ENCODE measurements at regions not wholly inside any gene's neighbourhood (a gene's known extent, or its start where the extent isn't known, plus 50 kb on each side); places are given as distances from the start of the nearest gene placed in this dataset.

- H3K4me2 ChIP-seq (ENCODE audit: low read length) = no peak overlapping the region
- no peaks in the 10 kb centered on the region for H3K36me3 ChIP-seq (ENCODE audit: control insufficient read depth, insufficient read depth, low read length)
- no peak overlapping the region for H3K9ac ChIP-seq
- H3K4me3 ChIP-seq (ENCODE audit: low read depth, low read length) = no peak overlapping the region
- no peak for TF ChIP-seq CTCF (IDR thresholded peaks at IDR 0.05)
- H3K4me1 ChIP-seq = no peaks in the 10 kb centered on the region
- no peaks in the 10 kb centered on the region for H3K79me2 ChIP-seq
- H3K9me3 ChIP-seq (ENCODE audit: control insufficient read depth, low read length) = no peaks in the 10 kb centered on the region
- no peaks in the 10 kb centered on the region for H3K27me3 ChIP-seq (ENCODE audit: control insufficient read depth, insufficient read depth, low read length)
- H2AFZ ChIP-seq = no peak overlapping the region
- H3K27ac ChIP-seq = no peak overlapping the region
These were observed 421.3 kb upstream of the ANKRD30A start for GRCh38 chr10:36704124-36704523.

- no peaks in the 10 kb centered on the region for H3K9me3 ChIP-seq (ENCODE audit: control insufficient read depth, low read length)
- no peak overlapping the region for H3K9ac ChIP-seq
- H3K79me2 ChIP-seq = no peaks in the 10 kb centered on the region
- no peak for TF ChIP-seq CTCF (IDR thresholded peaks at IDR 0.05)
- H3K36me3 ChIP-seq (ENCODE audit: control insufficient read depth, insufficient read depth, low read length) = no peaks in the 10 kb centered on the region
- no peak overlapping the region for H3K27ac ChIP-seq
- no peak overlapping the region for H3K4me2 ChIP-seq (ENCODE audit: low read length)
- H3K4me1 ChIP-seq = no peaks in the 10 kb centered on the region
- no peak overlapping the region for H2AFZ ChIP-seq
- H3K27me3 ChIP-seq (ENCODE audit: control insufficient read depth, insufficient read depth, low read length) = no peaks in the 10 kb centered on the region
- H3K4me3 ChIP-seq (ENCODE audit: low read depth, low read length) = no peak overlapping the region
These were observed 422.2 kb upstream of the ANKRD30A start for GRCh38 chr10:36703179-36703578.

GRCh38 chr10:36700123-36700522, 425.3 kb upstream of the ANKRD30A start:
- Histone ChIP-seq H3K27me3 (ENCODE audit: control insufficient read depth, insufficient read depth, low read length) (no peaks in the 10 kb centered on the region), H3K9ac (no peak overlapping the region), H3K4me3 (ENCODE audit: low read depth, low read length) (no peak overlapping the region), H3K4me1 (no peaks in the 10 kb centered on the region), H3K36me3 (ENCODE audit: control insufficient read depth, insufficient read depth, low read length) (no peaks in the 10 kb centered on the region), H3K79me2 (no peaks in the 10 kb centered on the region), H3K27ac (no peak overlapping the region), H3K9me3 (ENCODE audit: control insufficient read depth, low read length) (no peaks in the 10 kb centered on the region), H2AFZ (no peak overlapping the region), H3K4me2 (ENCODE audit: low read length) (no peak overlapping the region)
- TF ChIP-seq CTCF (IDR thresholded peaks at IDR 0.05) = no peak

- H3K4me3 ChIP-seq (ENCODE audit: low read depth, low read length) = no peak overlapping the region
- H3K4me2 ChIP-seq (ENCODE audit: low read length) = no peak overlapping the region
- no peak for TF ChIP-seq CTCF (IDR thresholded peaks at IDR 0.05)
- H3K36me3 ChIP-seq (ENCODE audit: control insufficient read depth, insufficient read depth, low read length) = no peaks in the 10 kb centered on the region
- H3K9me3 ChIP-seq (ENCODE audit: control insufficient read depth, low read length) = no peaks in the 10 kb centered on the region
- H3K79me2 ChIP-seq = no peaks in the 10 kb centered on the region
- no peak overlapping the region for H3K27ac ChIP-seq
- H3K9ac ChIP-seq = no peak overlapping the region
- H2AFZ ChIP-seq = no peak overlapping the region
- H3K4me1 ChIP-seq = no peaks in the 10 kb centered on the region
- no peaks in the 10 kb centered on the region for H3K27me3 ChIP-seq (ENCODE audit: control insufficient read depth, insufficient read depth, low read length)
These were observed 432.6 kb upstream of the ANKRD30A start for GRCh38 chr10:36692759-36693158.

GRCh38 chr10:36688717-36689116, 436.7 kb upstream of the ANKRD30A start:
- no peak overlapping the region for H3K4me2 ChIP-seq (ENCODE audit: low read length)
- TF ChIP-seq CTCF (IDR thresholded peaks at IDR 0.05) = no peak
- H3K36me3 ChIP-seq (ENCODE audit: control insufficient read depth, insufficient read depth, low read length) = no peaks in the 10 kb centered on the region
- H3K79me2 ChIP-seq = no peaks in the 10 kb centered on the region
- no peaks in the 10 kb centered on the region for H3K9me3 ChIP-seq (ENCODE audit: control insufficient read depth, low read length)
- no peak overlapping the region for H3K4me3 ChIP-seq (ENCODE audit: low read depth, low read length)
- H3K4me1 ChIP-seq = no peaks in the 10 kb centered on the region
- H3K9ac ChIP-seq = no peak overlapping the region
- no peaks in the 10 kb centered on the region for H3K27me3 ChIP-seq (ENCODE audit: control insufficient read depth, insufficient read depth, low read length)
- no peak overlapping the region for H2AFZ ChIP-seq
- no peak overlapping the region for H3K27ac ChIP-seq

Data from parathyroid adenoma (tissue), 2 donors.